ENCODE measurements at regions not wholly inside any gene's neighbourhood (a gene's known extent, or its start where the extent isn't known, plus 50 kb on each side); places are given as distances from the start of the nearest gene placed in this dataset.
"Not testable (repeated sequence)": the region's sequence is repeated elsewhere in the genome, so short reads cannot be mapped to it uniquely, and the experiment has no call there.

DNA sequence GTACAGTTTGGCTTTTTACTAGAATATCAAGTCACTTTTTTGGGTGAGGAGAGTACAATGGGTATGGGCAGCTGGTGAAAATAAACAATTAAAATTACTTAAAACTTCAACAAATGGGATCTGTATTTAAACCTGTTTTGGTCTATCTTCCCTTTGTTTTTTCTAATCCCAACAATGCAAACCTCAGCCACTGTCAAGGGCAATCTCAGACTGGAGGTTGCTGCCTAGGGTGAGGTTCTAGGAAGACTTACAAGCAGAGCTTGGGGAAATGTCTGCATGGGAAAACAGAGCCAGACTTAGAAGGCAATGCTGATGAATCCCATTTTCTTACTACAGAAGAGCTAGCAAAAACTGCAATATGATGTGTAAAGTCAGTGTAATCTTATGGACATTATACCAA, 1515.3 kb upstream of the TPTE start:
- not testable (repeated sequence) for DNase-seq (ENCODE audit: low spot score); H3K4me2 ChIP-seq; H3K9me3 ChIP-seq (ENCODE audit: low read depth); H3K79me2 ChIP-seq; H3K9me2 ChIP-seq (replicated peaks; ENCODE audit: insufficient read depth); H3K27ac ChIP-seq; H4K20me1 ChIP-seq (ENCODE audit: insufficient read depth, poor library complexity, severe bottlenecking); H3K36me3 ChIP-seq (replicated peaks; ENCODE audit: insufficient read depth, low read depth); H3K4me3 ChIP-seq; H3K4me1 ChIP-seq (ENCODE audit: insufficient read depth); H2AFZ ChIP-seq; H3K27me3 ChIP-seq

DNA sequence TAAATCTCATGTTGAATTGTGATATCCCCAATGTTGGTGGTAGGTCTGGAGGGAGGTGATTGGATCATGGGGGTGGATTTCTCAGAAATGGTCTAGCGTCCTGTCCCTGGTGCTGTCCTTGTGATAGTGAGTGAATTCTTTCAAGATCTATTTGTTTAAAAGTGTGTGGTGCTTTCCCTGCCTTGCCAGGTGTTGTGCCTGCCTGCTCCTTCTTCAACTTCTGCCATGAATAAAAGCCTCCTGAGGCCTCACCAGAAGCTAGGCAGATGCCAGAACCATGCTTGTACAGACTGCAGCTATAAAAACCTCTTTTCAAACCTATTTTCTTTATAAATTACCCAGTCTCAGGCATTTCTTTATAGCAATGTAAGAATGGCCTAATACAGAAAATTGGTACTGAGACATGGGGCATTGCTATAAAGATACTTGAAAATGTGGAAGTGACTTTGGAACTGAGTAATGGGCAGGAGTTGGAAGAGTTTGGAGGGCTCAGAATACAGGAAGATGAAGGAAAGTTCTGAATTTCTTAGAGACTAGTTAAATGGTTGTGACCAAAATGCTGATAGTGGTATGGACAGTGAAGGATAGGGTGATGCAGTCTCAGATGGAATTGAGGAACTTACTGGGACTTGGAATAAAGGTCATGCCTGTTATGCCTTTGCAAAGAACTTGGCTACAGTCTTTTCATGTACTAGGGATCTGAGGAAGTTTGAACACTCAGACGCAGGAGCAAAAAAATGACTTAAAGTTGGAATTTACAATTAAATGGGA, 1514.6 kb upstream of the TPTE start:
- not testable (repeated sequence) for H3K36me3 ChIP-seq (replicated peaks; ENCODE audit: insufficient read depth, low read depth); DNase-seq (ENCODE audit: low spot score); H3K79me2 ChIP-seq; H3K4me3 ChIP-seq; H3K9me2 ChIP-seq (replicated peaks; ENCODE audit: insufficient read depth); H3K9me3 ChIP-seq (ENCODE audit: low read depth); H3K27me3 ChIP-seq; H3K4me1 ChIP-seq (ENCODE audit: insufficient read depth); H4K20me1 ChIP-seq (ENCODE audit: insufficient read depth, poor library complexity, severe bottlenecking); H2AFZ ChIP-seq; H3K4me2 ChIP-seq; H3K27ac ChIP-seq
- WGBS (ENCODE audit: low lambda C conversion rate, missing lambda C conversion rate), result 43% methylated on average over 2 of the region's 2 CpGs

DNA sequence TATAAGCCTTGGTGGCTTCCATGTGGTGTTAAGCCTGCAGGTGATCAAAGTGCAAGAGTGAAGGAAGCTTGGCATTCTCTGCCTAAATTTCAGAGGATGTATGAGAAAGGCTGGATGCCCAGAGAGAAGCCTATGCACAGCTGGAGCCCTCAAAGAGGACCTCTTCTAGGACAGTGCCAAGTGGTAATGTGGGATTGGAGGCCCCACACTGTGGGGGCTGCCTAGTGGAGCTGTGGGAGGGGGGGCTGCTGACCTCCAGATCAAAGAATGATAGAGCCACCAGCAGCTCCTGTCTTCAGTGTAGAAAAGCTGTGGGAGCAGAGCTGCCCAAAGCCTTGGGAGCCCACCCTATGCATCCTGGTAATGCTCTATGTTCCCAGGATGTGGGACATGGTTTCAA, 1512.7 kb upstream of the TPTE start:
- Histone ChIP-seq H2AFZ (no peak overlapping the region), H3K4me2 (no peak overlapping the region), H3K4me1 (ENCODE audit: insufficient read depth) (no peaks in the 10 kb centered on the region), H3K36me3 (replicated peaks; ENCODE audit: insufficient read depth, low read depth) (no peaks in the 10 kb centered on the region), H3K27me3 (no peaks in the 10 kb centered on the region), H4K20me1 (ENCODE audit: insufficient read depth, poor library complexity, severe bottlenecking) (no peaks in the 10 kb centered on the region), H3K9me2 (replicated peaks; ENCODE audit: insufficient read depth) (no peaks in the 10 kb centered on the region), H3K79me2 (no peaks in the 10 kb centered on the region), H3K27ac (no peak overlapping the region), H3K4me3 (no peak overlapping the region), H3K9me3 (ENCODE audit: low read depth) (peaks cover 12% of the 10 kb centered on the region)
- no peak for TF ChIP-seq EZH2phosphoT487 (IDR thresholded peaks at IDR 0.05; ENCODE audit: low read depth, severe bottlenecking, unreplicated experiment)
- TF ChIP-seq, protein P1, sequence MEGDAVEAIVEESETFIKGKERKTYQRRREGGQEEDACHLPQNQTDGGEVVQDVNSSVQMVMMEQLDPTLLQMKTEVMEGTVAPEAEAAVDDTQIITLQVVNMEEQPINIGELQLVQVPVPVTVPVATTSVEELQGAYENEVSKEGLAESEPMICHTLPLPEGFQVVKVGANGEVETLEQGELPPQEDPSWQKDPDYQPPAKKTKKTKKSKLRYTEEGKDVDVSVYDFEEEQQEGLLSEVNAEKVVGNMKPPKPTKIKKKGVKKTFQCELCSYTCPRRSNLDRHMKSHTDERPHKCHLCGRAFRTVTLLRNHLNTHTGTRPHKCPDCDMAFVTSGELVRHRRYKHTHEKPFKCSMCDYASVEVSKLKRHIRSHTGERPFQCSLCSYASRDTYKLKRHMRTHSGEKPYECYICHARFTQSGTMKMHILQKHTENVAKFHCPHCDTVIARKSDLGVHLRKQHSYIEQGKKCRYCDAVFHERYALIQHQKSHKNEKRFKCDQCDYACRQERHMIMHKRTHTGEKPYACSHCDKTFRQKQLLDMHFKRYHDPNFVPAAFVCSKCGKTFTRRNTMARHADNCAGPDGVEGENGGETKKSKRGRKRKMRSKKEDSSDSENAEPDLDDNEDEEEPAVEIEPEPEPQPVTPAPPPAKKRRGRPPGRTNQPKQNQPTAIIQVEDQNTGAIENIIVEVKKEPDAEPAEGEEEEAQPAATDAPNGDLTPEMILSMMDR (IDR thresholded peaks at IDR 0.05; ENCODE audit: poor library complexity), result no peak
- no peak for TF ChIP-seq EZH2 (IDR thresholded peaks at IDR 0.05; ENCODE audit: borderline replicate concordance)
- DNase-seq (ENCODE audit: low spot score), result no peak

DNA sequence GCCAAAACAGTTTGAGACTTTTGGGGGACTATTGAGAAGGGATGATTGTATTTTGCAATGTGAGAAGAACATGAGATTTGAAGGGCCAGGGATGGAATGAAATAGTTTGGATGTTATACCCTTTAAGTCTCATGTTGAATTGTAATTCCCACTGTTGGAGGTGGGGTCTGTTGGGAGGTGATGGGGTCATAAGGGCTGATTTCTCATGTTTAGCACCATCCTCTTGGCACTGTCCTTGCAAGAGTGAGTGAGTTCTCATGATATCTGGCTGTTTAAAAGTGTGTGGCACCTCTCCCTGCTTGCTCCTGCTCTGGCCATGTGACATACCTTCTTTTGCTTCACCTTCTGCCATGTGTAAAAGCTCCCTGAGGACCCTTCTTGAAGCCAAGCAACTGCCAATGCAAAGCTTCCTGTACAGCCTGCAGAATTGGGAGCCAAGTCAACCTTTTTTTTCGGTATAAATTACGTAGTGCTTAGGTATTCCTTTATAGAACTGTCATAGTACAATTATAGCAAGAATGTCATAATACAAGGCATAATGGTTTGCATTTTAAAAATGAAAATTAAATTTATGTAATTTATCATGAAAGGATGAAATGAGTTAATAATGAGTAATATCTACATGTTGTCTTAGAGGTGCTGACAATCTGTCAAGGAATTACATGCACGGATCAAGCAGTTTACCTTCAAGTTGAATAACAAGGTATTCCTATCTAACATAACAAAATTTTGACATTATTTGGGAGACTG, 1511.9 kb upstream of the TPTE start:
- not testable (repeated sequence) for H3K36me3 ChIP-seq (replicated peaks; ENCODE audit: insufficient read depth, low read depth); H3K9me2 ChIP-seq (replicated peaks; ENCODE audit: insufficient read depth); H3K79me2 ChIP-seq; H4K20me1 ChIP-seq (ENCODE audit: insufficient read depth, poor library complexity, severe bottlenecking); H3K4me1 ChIP-seq (ENCODE audit: insufficient read depth); H2AFZ ChIP-seq; H3K4me2 ChIP-seq; H3K27ac ChIP-seq; H3K4me3 ChIP-seq; H3K27me3 ChIP-seq; DNase-seq (ENCODE audit: low spot score)
- 37% methylated on average over 3 of the region's 3 CpGs for WGBS (ENCODE audit: low lambda C conversion rate, missing lambda C conversion rate)
- H3K9me3 ChIP-seq (ENCODE audit: low read depth), result peaks cover 12% of the 10 kb centered on the region

DNA sequence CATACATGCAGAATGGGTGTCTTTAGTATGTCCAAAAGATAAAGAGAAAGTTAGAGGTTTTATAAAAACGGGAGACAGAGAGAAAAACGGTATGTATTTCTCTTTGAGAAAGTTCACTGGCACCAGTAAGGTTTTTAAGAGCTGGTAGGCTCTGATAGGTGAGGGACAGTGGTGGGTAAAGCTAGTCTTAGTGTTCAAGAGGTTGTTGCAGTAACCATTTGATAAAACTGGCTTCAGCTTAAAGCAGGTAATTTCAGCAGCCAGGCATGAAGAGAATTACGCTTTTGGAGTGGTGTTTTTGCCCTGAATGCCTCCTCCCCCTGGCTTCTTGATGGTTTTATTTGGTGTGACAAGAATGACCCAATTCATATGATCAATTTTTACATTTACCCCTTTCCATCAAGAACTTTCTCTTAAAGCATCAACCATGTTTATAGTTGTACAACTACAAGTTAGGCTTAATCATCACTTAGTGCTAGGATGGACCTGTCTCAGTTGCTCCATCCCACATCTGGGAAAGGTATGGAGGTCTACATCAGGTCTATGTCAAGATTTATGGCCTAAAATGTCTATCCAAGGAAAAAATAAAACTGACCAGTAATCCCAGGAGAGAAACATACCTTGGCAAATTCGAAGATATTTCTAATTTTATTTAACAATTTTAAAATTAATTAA, 1511.1 kb upstream of the TPTE start:
- H3K4me1 ChIP-seq (ENCODE audit: insufficient read depth), result not testable (repeated sequence)
- H3K9me3 ChIP-seq (ENCODE audit: low read depth), result peaks cover 16% of the 10 kb centered on the region

DNA sequence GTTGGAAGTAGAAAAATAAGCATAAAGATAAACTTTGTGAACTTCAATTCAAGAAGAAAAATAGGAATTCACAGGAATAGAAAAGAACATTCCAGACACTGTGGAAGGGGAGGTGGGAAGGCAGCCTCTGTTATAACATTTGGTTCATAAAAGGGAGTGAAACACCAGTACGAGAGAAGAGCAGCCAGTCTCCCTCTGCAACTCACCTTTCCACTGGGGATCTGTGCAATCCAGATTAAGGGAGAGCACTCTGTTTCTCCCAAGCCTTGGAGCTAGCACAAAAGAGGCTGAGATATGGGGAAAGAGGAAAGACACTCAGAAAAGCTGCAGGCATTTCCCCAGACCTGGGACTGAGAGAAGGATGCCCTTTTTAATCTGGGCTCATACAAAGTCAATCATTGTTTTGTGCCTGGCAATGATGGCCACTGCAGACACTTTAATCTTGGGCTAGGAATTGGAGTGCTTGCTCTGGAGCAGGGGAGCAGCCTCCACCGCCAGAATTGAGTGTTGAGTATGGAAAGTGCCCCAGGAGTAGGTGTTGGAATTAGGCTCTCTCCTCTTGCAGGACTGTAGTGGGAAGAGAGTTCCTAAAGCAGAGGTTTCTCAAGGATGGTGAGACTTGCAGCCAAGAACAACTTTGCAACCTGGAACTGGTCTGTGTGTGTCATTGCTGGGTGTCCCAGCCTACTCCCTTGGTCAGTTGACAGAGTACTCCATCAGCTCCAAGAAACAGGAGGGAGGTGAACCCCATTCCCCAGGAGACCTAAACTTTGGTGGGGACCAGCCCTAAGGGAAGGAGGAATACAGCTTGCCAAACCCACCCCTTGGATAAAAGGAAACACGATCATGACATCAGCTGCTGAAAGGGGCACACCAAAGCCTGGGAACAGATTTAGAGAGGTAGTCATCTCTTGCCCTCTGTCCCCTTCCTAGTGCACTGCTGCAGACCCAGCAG, 1510.2 kb upstream of the TPTE start:
- not testable (repeated sequence) for H3K27me3 ChIP-seq; H3K79me2 ChIP-seq; H4K20me1 ChIP-seq (ENCODE audit: insufficient read depth, poor library complexity, severe bottlenecking); DNase-seq (ENCODE audit: low spot score); H3K4me3 ChIP-seq; H3K36me3 ChIP-seq (replicated peaks; ENCODE audit: insufficient read depth, low read depth); H2AFZ ChIP-seq; H3K27ac ChIP-seq; H3K4me1 ChIP-seq (ENCODE audit: insufficient read depth); H3K4me2 ChIP-seq; H3K9me2 ChIP-seq (replicated peaks; ENCODE audit: insufficient read depth)
- peaks cover 16% of the 10 kb centered on the region for H3K9me3 ChIP-seq (ENCODE audit: low read depth)
- 47% methylated on average over 3 of the region's 3 CpGs for WGBS (ENCODE audit: low lambda C conversion rate, missing lambda C conversion rate)

More for the DNA sequence above, 1511.1 kb upstream of the TPTE start:
- 21% methylated on average over 2 of the region's 4 CpGs for WGBS (ENCODE audit: low lambda C conversion rate, missing lambda C conversion rate)
- not testable (repeated sequence) for H3K9me2 ChIP-seq (replicated peaks; ENCODE audit: insufficient read depth); H3K27ac ChIP-seq; H3K27me3 ChIP-seq; H3K36me3 ChIP-seq (replicated peaks; ENCODE audit: insufficient read depth, low read depth); H3K79me2 ChIP-seq; H3K4me2 ChIP-seq; H2AFZ ChIP-seq; H4K20me1 ChIP-seq (ENCODE audit: insufficient read depth, poor library complexity, severe bottlenecking); H3K4me3 ChIP-seq; DNase-seq (ENCODE audit: low spot score)

DNA sequence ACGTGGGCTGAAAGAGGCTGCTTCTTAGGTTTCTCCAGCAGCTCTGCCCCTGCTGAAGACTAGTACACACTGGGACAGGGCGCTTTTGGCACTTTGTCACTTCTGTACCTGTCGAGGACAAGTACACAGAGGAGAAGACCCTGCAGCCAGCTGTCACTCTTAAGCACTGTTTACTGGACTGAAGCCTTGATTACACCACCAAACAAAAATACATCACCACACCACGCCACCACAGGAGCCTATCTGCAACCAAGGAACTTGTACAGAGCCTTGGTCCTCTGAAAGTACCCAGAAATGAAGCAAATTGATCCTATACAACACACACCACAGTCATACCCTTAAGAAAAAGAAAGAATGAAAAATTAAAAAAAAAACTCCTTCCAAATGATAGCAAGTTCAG, 1509.5 kb upstream of the TPTE start:
- not testable (repeated sequence) for H3K27me3 ChIP-seq; H3K9me2 ChIP-seq (replicated peaks; ENCODE audit: insufficient read depth); H3K4me2 ChIP-seq; DNase-seq (ENCODE audit: low spot score); H3K27ac ChIP-seq; H3K4me1 ChIP-seq (ENCODE audit: insufficient read depth); H2AFZ ChIP-seq; H3K36me3 ChIP-seq (replicated peaks; ENCODE audit: insufficient read depth, low read depth); H3K4me3 ChIP-seq; H4K20me1 ChIP-seq (ENCODE audit: insufficient read depth, poor library complexity, severe bottlenecking); H3K79me2 ChIP-seq
- peaks cover 16% of the 10 kb centered on the region for H3K9me3 ChIP-seq (ENCODE audit: low read depth)
- WGBS (ENCODE audit: low lambda C conversion rate, missing lambda C conversion rate), result 36% methylated on average over 4 of the region's 4 CpGs
